ENCODE measurements at regions not wholly inside any gene's neighbourhood (a gene's known extent, or its start where the extent isn't known, plus 50 kb on each side); places are given as distances from the start of the nearest gene placed in this dataset.
"Not testable (repeated sequence)": the region's sequence is repeated elsewhere in the genome, so short reads cannot be mapped to it uniquely, and the experiment has no call there.

- Histone ChIP-seq H3K4me1 (ENCODE audit: control insufficient read depth, extremely low read depth, insufficient read depth, low read length) (no peaks in the 10 kb centered on the region), H3K4me2 (ENCODE audit: control insufficient read depth, extremely low read depth, insufficient read depth, low read depth, low read length) (no peak overlapping the region), H3K27ac (ENCODE audit: control insufficient read depth, insufficient read depth, low read length) (no peak overlapping the region), H2AFZ (ENCODE audit: control insufficient read depth, low read length) (no peak overlapping the region), H3K4me3 (ENCODE audit: control insufficient read depth in 2 of 3, extremely low read depth in 1 of 3, insufficient read depth in 2 of 3, low read depth in 1 of 3, low read length in 3 of 3) (no peak overlapping the region), H4K20me1 (ENCODE audit: control insufficient read depth, extremely low read depth, insufficient read depth, low read length) (no peaks in the 10 kb centered on the region), H3K9me1 (ENCODE audit: control insufficient read depth, extremely low read depth, insufficient read depth, low read length) (no peaks in the 10 kb centered on the region), H3K9me3 (ENCODE audit: control insufficient read depth, low read depth, low read length) (no peaks in the 10 kb centered on the region), H3K27me3 (ENCODE audit: control insufficient read depth, extremely low read depth, insufficient read depth, low read length) (no peaks in the 10 kb centered on the region), H3K36me3 (ENCODE audit: control insufficient read depth in 2 of 2, extremely low read depth in 1 of 2, insufficient read depth in 2 of 2, low read length in 2 of 2) (no peaks in the 10 kb centered on the region), H3K79me2 (ENCODE audit: control insufficient read depth, insufficient read depth, low read length) (no peaks in the 10 kb centered on the region), H3K9ac (ENCODE audit: control insufficient read depth, extremely low read depth, insufficient read depth, low read length) (no peak overlapping the region)
- dilution Hi-C loops (cut with MboI; ENCODE audit: extremely low pct_ligation_motif_present, low sequenced_read_pairs) = no loop called here
- TF ChIP-seq CTCF (optimal IDR thresholded peaks at IDR 0.05 in 1 of 3, IDR thresholded peaks at IDR 0.05 in 1 of 3, conservative IDR thresholded peaks at IDR 0.05 in 1 of 3; ENCODE audit: extremely low read depth in 1 of 3, insufficient read depth in 2 of 3, low read length in 3 of 3) (no peak), EZH2 (IDR thresholded peaks at IDR 0.05; ENCODE audit: low read length) (no peak)
- DNase-seq (ENCODE audit: low read depth, low spot score) (no peak), FAIRE-seq (no peak)
Observed at GRCh38 chr12:25684070-25684469, 131.0 kb upstream of the LMNTD1 start.

GRCh38 chr12:25686351-25686750 is 133.3 kb upstream of the LMNTD1 start:
- FAIRE-seq (no peak), DNase-seq (ENCODE audit: low read depth, low spot score) (no peak)
- H3K9me3 ChIP-seq (ENCODE audit: control insufficient read depth, low read depth, low read length) = no peaks in the 10 kb centered on the region
- no peak overlapping the region for H3K9ac ChIP-seq (ENCODE audit: control insufficient read depth, extremely low read depth, insufficient read depth, low read length)
- no peak overlapping the region for H2AFZ ChIP-seq (ENCODE audit: control insufficient read depth, low read length)
- H3K4me2 ChIP-seq (ENCODE audit: control insufficient read depth, extremely low read depth, insufficient read depth, low read depth, low read length) = no peak overlapping the region
- dilution Hi-C loops (cut with MboI; ENCODE audit: extremely low pct_ligation_motif_present, low sequenced_read_pairs) = no loop called here
- no peak overlapping the region for H3K27ac ChIP-seq (ENCODE audit: control insufficient read depth, insufficient read depth, low read length)
- H3K4me1 ChIP-seq (ENCODE audit: control insufficient read depth, extremely low read depth, insufficient read depth, low read length) = peaks cover 5% of the 10 kb centered on the region
- no peaks in the 10 kb centered on the region for H3K79me2 ChIP-seq (ENCODE audit: control insufficient read depth, insufficient read depth, low read length)
- no peaks in the 10 kb centered on the region for H3K36me3 ChIP-seq (ENCODE audit: control insufficient read depth in 2 of 2, extremely low read depth in 1 of 2, insufficient read depth in 2 of 2, low read length in 2 of 2)
- no peaks in the 10 kb centered on the region for H4K20me1 ChIP-seq (ENCODE audit: control insufficient read depth, extremely low read depth, insufficient read depth, low read length)
- H3K27me3 ChIP-seq (ENCODE audit: control insufficient read depth, extremely low read depth, insufficient read depth, low read length) = no peaks in the 10 kb centered on the region
- no peak for TF ChIP-seq EZH2 (IDR thresholded peaks at IDR 0.05; ENCODE audit: low read length)
- H3K4me3 ChIP-seq (ENCODE audit: control insufficient read depth in 2 of 3, extremely low read depth in 1 of 3, insufficient read depth in 2 of 3, low read depth in 1 of 3, low read length in 3 of 3) = no peak overlapping the region
- H3K9me1 ChIP-seq (ENCODE audit: control insufficient read depth, extremely low read depth, insufficient read depth, low read length) = no peaks in the 10 kb centered on the region

- Histone ChIP-seq H3K4me1 (ENCODE audit: control insufficient read depth, extremely low read depth, insufficient read depth, low read length) (peaks cover 5% of the 10 kb centered on the region), H3K9me3 (ENCODE audit: control insufficient read depth, low read depth, low read length) (no peaks in the 10 kb centered on the region), H3K27me3 (ENCODE audit: control insufficient read depth, extremely low read depth, insufficient read depth, low read length) (no peaks in the 10 kb centered on the region), H2AFZ (ENCODE audit: control insufficient read depth, low read length) (no peak overlapping the region), H3K36me3 (ENCODE audit: control insufficient read depth in 2 of 2, extremely low read depth in 1 of 2, insufficient read depth in 2 of 2, low read length in 2 of 2) (no peaks in the 10 kb centered on the region), H3K79me2 (ENCODE audit: control insufficient read depth, insufficient read depth, low read length) (no peaks in the 10 kb centered on the region), H3K27ac (ENCODE audit: control insufficient read depth, insufficient read depth, low read length) (no peak overlapping the region), H3K4me3 (ENCODE audit: control insufficient read depth in 2 of 3, extremely low read depth in 1 of 3, insufficient read depth in 2 of 3, low read depth in 1 of 3, low read length in 3 of 3) (no peak overlapping the region), H3K9me1 (ENCODE audit: control insufficient read depth, extremely low read depth, insufficient read depth, low read length) (no peaks in the 10 kb centered on the region), H4K20me1 (ENCODE audit: control insufficient read depth, extremely low read depth, insufficient read depth, low read length) (no peaks in the 10 kb centered on the region), H3K9ac (ENCODE audit: control insufficient read depth, extremely low read depth, insufficient read depth, low read length) (no peak overlapping the region), H3K4me2 (ENCODE audit: control insufficient read depth, extremely low read depth, insufficient read depth, low read depth, low read length) (no peak overlapping the region)
- no peak for DNase-seq (ENCODE audit: low read depth, low spot score)
- TF ChIP-seq CTCF (optimal IDR thresholded peaks at IDR 0.05 in 1 of 3, IDR thresholded peaks at IDR 0.05 in 1 of 3, conservative IDR thresholded peaks at IDR 0.05 in 1 of 3; ENCODE audit: extremely low read depth in 1 of 3, insufficient read depth in 2 of 3, low read length in 3 of 3) = no peak
- TF ChIP-seq EZH2 (IDR thresholded peaks at IDR 0.05; ENCODE audit: low read length) = no peak
- dilution Hi-C loops (cut with MboI; ENCODE audit: extremely low pct_ligation_motif_present, low sequenced_read_pairs) = no loop called here
- no peak for FAIRE-seq
Observed at GRCh38 chr12:25687226-25687625, 134.1 kb upstream of the LMNTD1 start.

GRCh38 chr12:25688851-25689250 is 135.8 kb upstream of the LMNTD1 start:
- H3K36me3 ChIP-seq (ENCODE audit: control insufficient read depth in 2 of 2, extremely low read depth in 1 of 2, insufficient read depth in 2 of 2, low read length in 2 of 2); H3K9me3 ChIP-seq (ENCODE audit: control insufficient read depth, low read depth, low read length); H3K9ac ChIP-seq (ENCODE audit: control insufficient read depth, extremely low read depth, insufficient read depth, low read length); H3K27me3 ChIP-seq (ENCODE audit: control insufficient read depth, extremely low read depth, insufficient read depth, low read length); H3K9me1 ChIP-seq (ENCODE audit: control insufficient read depth, extremely low read depth, insufficient read depth, low read length); H3K27ac ChIP-seq (ENCODE audit: control insufficient read depth, insufficient read depth, low read length); H3K4me1 ChIP-seq (ENCODE audit: control insufficient read depth, extremely low read depth, insufficient read depth, low read length); H3K79me2 ChIP-seq (ENCODE audit: control insufficient read depth, insufficient read depth, low read length); H3K4me2 ChIP-seq (ENCODE audit: control insufficient read depth, extremely low read depth, insufficient read depth, low read depth, low read length); H2AFZ ChIP-seq (ENCODE audit: control insufficient read depth, low read length); DNase-seq (ENCODE audit: low read depth, low spot score); H3K4me3 ChIP-seq (ENCODE audit: control insufficient read depth in 2 of 3, extremely low read depth in 1 of 3, insufficient read depth in 2 of 3, low read depth in 1 of 3, low read length in 3 of 3); H4K20me1 ChIP-seq (ENCODE audit: control insufficient read depth, extremely low read depth, insufficient read depth, low read length); FAIRE-seq; dilution Hi-C loops (cut with MboI; ENCODE audit: extremely low pct_ligation_motif_present, low sequenced_read_pairs): not testable (repeated sequence)
